Loucy (cell line): ENCODE measurements at regions not wholly inside any gene's neighbourhood (a gene's known extent, or its start where the extent isn't known, plus 50 kb on each side); places are given as distances from the start of the nearest gene placed in this dataset.
"Not testable (repeated sequence)": the region's sequence is repeated elsewhere in the genome, so short reads cannot be mapped to it uniquely, and the experiment has no call there.

Experiments
- H2AFZ ChIP-seq: fragments of 200-600 bp; sonication (generic); 2 replicates; pipeline ENCODE4 v1.6.0; 2016; ENCODE audit warnings: antibody characterized with exemption, mild to moderate bottlenecking, low read length, moderate library complexity
- H3F3A ChIP-seq: fragments of 200-600 bp; 2 replicates; pipeline ENCODE4 v1.6.0; 2016; ENCODE audit warnings: antibody characterized with exemption, low read depth, mild to moderate bottlenecking
- H3K27me3 ChIP-seq: fragments of 200-600 bp; sonication (generic); 2 replicates; pipeline ENCODE4 v1.6.1; 2014; ENCODE audit warnings: low read length, mild to moderate bottlenecking; ENCODE audit not compliant: insufficient read depth, poor library complexity, severe bottlenecking
- H3K36me3 ChIP-seq: fragments of 200-600 bp; sonication (generic); 2 replicates; pipeline ENCODE4 v1.6.1; 2016; ENCODE audit warnings: low read length; ENCODE audit not compliant: insufficient read depth
- H3K4me1 ChIP-seq: fragments of 200-600 bp; sonication (generic); 2 replicates; pipeline ENCODE4 v1.5.1; 2014; ENCODE audit warnings: low read length, mild to moderate bottlenecking; ENCODE audit not compliant: insufficient read depth, poor library complexity, severe bottlenecking
- H3K4me2 ChIP-seq: fragments of 200-600 bp; sonication (generic); 2 replicates; pipeline ENCODE4 v1.6.0; 2014; ENCODE audit warnings: antibody characterized with exemption, low read length, low read depth, mild to moderate bottlenecking; ENCODE audit not compliant: poor library complexity, severe bottlenecking
- H3K4me3 ChIP-seq: fragments of 200-600 bp; sonication (generic); 2 replicates; pipeline ENCODE4 v1.5.1; 2014; ENCODE audit warnings: low read length, mild to moderate bottlenecking, mixed read lengths; ENCODE audit not compliant: poor library complexity, severe bottlenecking
- H3K79me2 ChIP-seq: fragments of 200-600 bp; sonication (generic); 2 replicates; pipeline ENCODE4 v1.6.1; 2014; ENCODE audit warnings: low read length; ENCODE audit not compliant: insufficient read depth
- H3K9ac ChIP-seq: fragments of 200-600 bp; sonication (generic); 2 replicates; pipeline ENCODE4 v1.6.0; 2014; ENCODE audit warnings: mild to moderate bottlenecking, low read depth, low read length, moderate library complexity; ENCODE audit not compliant: poor library complexity, severe bottlenecking
- H3K9me2 ChIP-seq: fragments of 200-600 bp; sonication (generic); replicated peaks from 2 replicates; pipeline ENCODE4 v1.6.1; 2016; ENCODE audit warnings: low read depth, low read length, mixed read lengths
- H3K9me3 ChIP-seq: fragments of 200-600 bp; sonication (generic); 2 replicates; pipeline ENCODE4 v1.6.1; 2014; ENCODE audit warnings: mild to moderate bottlenecking, antibody characterized with exemption, low read length, low read depth; ENCODE audit not compliant: insufficient read depth
- H4K20me1 ChIP-seq: fragments of 200-600 bp; sonication (generic); 2 replicates; pipeline ENCODE4 v1.6.0; 2014; ENCODE audit warnings: antibody characterized with exemption, low read length, mild to moderate bottlenecking; ENCODE audit not compliant: insufficient read depth, poor library complexity, severe bottlenecking
- EZH2phosphoT487 ChIP-seq: fragments of 200-600 bp; IDR thresholded peaks from 2 replicates; pipeline ENCODE4 v1.6.1; 2018; ENCODE audit warnings: antibody characterized with exemption, mild to moderate bottlenecking, moderate library complexity, borderline replicate concordance
- TF ChIP-seq, protein P1 (sequence below): fragments of 200-600 bp; sonication (generic); conservative IDR thresholded peaks from 2 replicates; pipeline ENCODE4 v1.5.1; 2014; ENCODE audit warnings: mild to moderate bottlenecking, antibody characterized with exemption, low read length

DNA sequence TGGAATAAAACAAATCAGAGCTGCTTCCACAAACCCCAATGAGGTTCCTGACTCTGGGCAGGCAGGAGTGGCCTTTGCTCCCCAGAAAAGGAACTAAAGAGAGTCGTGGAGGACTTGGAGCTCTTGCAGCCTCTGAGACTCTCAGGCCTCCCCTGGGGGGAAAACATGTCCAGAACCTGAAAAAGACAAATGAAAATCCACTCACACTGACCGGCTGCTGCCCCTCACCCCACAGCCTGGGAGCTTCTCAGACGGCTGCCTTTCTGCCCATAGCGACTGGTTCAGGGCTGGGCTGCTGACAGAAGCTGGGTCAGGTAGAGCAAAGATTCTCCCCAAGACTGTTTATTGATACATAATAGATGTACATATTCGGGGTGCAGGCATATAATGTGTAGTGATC is 356.0 kb downstream of the ADGRD1 start:
- no peaks in the 10 kb centered on the region for H3K27me3 ChIP-seq
- no peaks in the 10 kb centered on the region for H3K79me2 ChIP-seq
- H3K4me2 ChIP-seq: no peak overlapping the region
- TF ChIP-seq EZH2phosphoT487: no peak
- TF ChIP-seq, protein P1, sequence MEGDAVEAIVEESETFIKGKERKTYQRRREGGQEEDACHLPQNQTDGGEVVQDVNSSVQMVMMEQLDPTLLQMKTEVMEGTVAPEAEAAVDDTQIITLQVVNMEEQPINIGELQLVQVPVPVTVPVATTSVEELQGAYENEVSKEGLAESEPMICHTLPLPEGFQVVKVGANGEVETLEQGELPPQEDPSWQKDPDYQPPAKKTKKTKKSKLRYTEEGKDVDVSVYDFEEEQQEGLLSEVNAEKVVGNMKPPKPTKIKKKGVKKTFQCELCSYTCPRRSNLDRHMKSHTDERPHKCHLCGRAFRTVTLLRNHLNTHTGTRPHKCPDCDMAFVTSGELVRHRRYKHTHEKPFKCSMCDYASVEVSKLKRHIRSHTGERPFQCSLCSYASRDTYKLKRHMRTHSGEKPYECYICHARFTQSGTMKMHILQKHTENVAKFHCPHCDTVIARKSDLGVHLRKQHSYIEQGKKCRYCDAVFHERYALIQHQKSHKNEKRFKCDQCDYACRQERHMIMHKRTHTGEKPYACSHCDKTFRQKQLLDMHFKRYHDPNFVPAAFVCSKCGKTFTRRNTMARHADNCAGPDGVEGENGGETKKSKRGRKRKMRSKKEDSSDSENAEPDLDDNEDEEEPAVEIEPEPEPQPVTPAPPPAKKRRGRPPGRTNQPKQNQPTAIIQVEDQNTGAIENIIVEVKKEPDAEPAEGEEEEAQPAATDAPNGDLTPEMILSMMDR: no peak
- H4K20me1 ChIP-seq: no peaks in the 10 kb centered on the region
- H3K9ac ChIP-seq: no peak overlapping the region
- H2AFZ ChIP-seq: no peak overlapping the region
- H3K9me3 ChIP-seq: no peaks in the 10 kb centered on the region; the same call in 1 of the 2 replicates
- no peaks in the 10 kb centered on the region for H3F3A ChIP-seq
- H3K4me3 ChIP-seq: no peak overlapping the region
- H3K9me2 ChIP-seq: no peaks in the 10 kb centered on the region
- no peaks in the 10 kb centered on the region for H3K36me3 ChIP-seq
- no peaks in the 10 kb centered on the region for H3K4me1 ChIP-seq

DNA sequence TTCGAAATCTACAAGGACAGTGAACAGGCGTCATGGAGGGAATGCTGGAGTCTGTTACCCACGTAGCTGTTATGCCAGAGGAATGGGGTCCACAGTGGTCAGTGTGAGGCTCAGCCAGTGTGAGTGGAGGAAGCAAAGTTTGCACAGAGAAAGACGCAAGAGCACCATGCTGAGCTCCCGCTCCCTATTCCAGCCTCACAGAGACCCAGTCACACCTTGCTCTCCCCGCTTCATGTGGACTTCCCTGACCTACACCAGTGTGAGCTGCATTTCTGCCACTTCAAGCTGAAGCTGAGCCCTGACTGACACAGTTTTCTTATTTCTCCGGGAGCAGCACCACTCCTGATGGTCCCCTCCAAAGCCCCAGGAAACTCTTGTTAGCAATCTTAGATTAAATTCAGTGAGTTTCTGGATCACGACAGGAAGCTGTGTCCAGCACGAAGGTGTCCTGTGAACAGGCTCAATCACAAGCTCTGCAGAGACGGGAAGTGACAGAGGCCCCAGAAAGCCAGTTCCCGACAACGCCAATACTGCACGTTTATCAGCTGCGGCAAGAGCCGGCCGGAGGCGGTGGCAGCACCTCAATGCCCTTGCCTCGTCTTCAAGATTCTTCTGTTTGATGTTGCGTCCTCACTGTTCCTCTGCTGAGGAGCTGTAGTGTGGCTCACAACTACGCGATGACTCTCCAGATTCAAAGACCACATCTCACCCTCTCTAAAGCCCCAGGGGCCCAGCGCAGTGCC is 356.7 kb downstream of the ADGRD1 start:
- H3K9me3 ChIP-seq, H3K27me3 ChIP-seq, H2AFZ ChIP-seq, H3K79me2 ChIP-seq, H3K36me3 ChIP-seq, H3K9me2 ChIP-seq, H3K4me1 ChIP-seq, H4K20me1 ChIP-seq, H3K4me2 ChIP-seq, H3K4me3 ChIP-seq, H3F3A ChIP-seq, H3K9ac ChIP-seq: not testable (repeated sequence)

DNA sequence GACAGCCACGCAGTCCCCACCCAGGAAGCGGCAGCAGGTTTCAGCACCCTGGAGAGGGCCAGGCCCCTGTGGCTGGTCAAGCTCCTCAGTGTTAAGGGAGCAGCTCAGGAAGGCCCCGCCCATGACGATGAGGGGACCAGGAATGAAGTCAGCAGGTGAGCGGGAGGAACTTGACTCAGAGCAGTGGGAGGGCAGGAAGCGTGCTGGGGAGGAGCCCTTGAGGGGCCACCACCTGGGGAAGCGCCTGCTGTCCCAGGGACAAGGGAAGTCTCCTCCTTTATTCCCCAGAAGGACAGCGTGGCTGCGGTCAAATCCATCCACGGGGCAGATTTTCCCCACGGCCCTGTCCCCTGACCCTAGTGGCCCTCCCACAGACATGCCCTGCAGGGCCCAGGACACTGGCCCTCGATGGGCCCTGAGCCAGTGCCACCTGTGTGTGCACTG is 357.6 kb downstream of the ADGRD1 start:
- H3K9ac ChIP-seq, H2AFZ ChIP-seq, H3K36me3 ChIP-seq, H3K4me3 ChIP-seq, H3K79me2 ChIP-seq, H3K4me1 ChIP-seq, H4K20me1 ChIP-seq, H3K9me3 ChIP-seq, H3K27me3 ChIP-seq, H3F3A ChIP-seq, H3K4me2 ChIP-seq, H3K9me2 ChIP-seq: not testable (repeated sequence)

DNA sequence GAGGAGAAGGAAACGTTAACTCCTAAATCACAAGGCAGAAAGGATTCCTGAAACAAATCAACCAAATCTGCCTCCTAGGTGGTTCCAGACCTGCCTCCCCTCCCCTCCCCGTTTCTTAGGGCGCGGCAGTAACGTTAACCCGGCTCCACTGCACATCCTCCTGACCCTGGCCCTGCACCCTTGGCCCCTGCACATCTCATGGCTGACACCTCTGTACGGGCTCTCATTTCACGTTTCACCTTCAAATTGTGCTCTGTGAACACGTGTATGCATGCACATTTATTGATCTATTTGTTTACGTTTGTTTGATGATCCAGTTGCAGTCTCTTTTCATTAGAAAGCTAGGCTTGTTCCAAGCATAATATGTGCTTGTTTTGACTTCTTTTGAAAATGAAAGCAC is 358.1 kb downstream of the ADGRD1 start:
- no peaks in the 10 kb centered on the region; the same call in 1 of the 2 replicates for H3K9me3 ChIP-seq
- no peaks in the 10 kb centered on the region for H3K36me3 ChIP-seq
- no peak for TF ChIP-seq EZH2phosphoT487
- TF ChIP-seq, protein P1: no peak
- no peak overlapping the region for H3K4me2 ChIP-seq
- H2AFZ ChIP-seq: no peak overlapping the region
- no peak overlapping the region for H3K9ac ChIP-seq
- no peaks in the 10 kb centered on the region for H3K27me3 ChIP-seq
- H3K79me2 ChIP-seq: no peaks in the 10 kb centered on the region
- H4K20me1 ChIP-seq: no peaks in the 10 kb centered on the region
- no peaks in the 10 kb centered on the region for H3K9me2 ChIP-seq
- H3F3A ChIP-seq: no peaks in the 10 kb centered on the region
- no peak overlapping the region for H3K4me3 ChIP-seq
- no peaks in the 10 kb centered on the region for H3K4me1 ChIP-seq

DNA sequence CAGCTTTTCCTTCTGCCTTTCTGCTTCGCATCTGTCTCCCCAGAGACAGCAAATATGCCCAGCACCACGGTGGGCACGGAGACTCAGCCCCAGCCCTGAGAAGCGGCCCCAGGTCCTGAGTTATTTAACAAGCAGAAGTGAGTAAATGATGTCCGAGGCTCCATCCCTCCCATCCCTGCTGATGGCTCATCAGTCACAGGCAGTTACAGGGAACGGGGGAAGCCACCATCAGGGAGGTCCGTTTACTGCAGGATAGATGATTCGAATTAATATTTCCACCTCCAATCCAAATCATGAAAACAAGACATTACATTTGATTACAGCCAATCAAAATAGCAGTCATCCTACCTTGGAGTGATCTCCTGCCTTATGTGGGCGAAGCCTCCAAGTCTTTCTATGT is 358.7 kb downstream of the ADGRD1 start:
- H3K4me2 ChIP-seq, H3K9me2 ChIP-seq, H2AFZ ChIP-seq, H3K9ac ChIP-seq, H4K20me1 ChIP-seq, H3K79me2 ChIP-seq, H3K27me3 ChIP-seq, H3K4me1 ChIP-seq, H3K4me3 ChIP-seq, H3K36me3 ChIP-seq, H3K9me3 ChIP-seq, H3F3A ChIP-seq: not testable (repeated sequence)
